ENCODE measurements at regions not wholly inside any gene's neighbourhood (a gene's known extent, or its start where the extent isn't known, plus 50 kb on each side); places are given as distances from the start of the nearest gene placed in this dataset.

- TF ChIP-seq, protein P1, sequence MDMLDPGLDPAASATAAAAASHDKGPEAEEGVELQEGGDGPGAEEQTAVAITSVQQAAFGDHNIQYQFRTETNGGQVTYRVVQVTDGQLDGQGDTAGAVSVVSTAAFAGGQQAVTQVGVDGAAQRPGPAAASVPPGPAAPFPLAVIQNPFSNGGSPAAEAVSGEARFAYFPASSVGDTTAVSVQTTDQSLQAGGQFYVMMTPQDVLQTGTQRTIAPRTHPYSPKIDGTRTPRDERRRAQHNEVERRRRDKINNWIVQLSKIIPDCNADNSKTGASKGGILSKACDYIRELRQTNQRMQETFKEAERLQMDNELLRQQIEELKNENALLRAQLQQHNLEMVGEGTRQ (IDR thresholded peaks at IDR 0.05; ENCODE audit: low read length) = no peak
- TF ChIP-seq SAP30 (IDR thresholded peaks at IDR 0.05; ENCODE audit: insufficient read depth, insufficient replicate concordance, low read length) = no peak
- TF ChIP-seq TAF7 (optimal IDR thresholded peaks at IDR 0.05; ENCODE audit: borderline replicate concordance, low read depth, low read length) = no peak
- no peak for TF ChIP-seq KDM4A (IDR thresholded peaks at IDR 0.05; ENCODE audit: low read depth, low read length, severe bottlenecking)
- TF ChIP-seq SP2 (IDR thresholded peaks at IDR 0.05; ENCODE audit: low read length) = no peak
- TF ChIP-seq, protein P2, sequence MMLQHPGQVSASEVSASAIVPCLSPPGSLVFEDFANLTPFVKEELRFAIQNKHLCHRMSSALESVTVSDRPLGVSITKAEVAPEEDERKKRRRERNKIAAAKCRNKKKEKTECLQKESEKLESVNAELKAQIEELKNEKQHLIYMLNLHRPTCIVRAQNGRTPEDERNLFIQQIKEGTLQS (IDR thresholded peaks at IDR 0.05; ENCODE audit: insufficient read depth, low read depth, low read length) = no peak
- TF ChIP-seq SRF (IDR thresholded peaks at IDR 0.05; ENCODE audit: low read depth, low read length) = no peak
- TF ChIP-seq RNF2 (IDR thresholded peaks at IDR 0.05; ENCODE audit: borderline replicate concordance, low read depth, low read length, missing control alignments, poor library complexity, severe bottlenecking) = no peak
- Histone ChIP-seq H2BK20ac (ENCODE audit: low read length) (no peak overlapping the region), H4K5ac (ENCODE audit: insufficient read length, low read depth, low read length) (no peak overlapping the region), H2AK5ac (ENCODE audit: low read depth, low read length) (no peak overlapping the region), H2BK120ac (replicated peaks; ENCODE audit: low read depth, low read length) (no peak overlapping the region), H3K18ac (ENCODE audit: extremely low read depth, low read length) (no peak overlapping the region), H3K9ac (replicated peaks in 1 of 4; ENCODE audit: extremely low read depth in 1 of 4, low read depth in 3 of 4, low read length in 3 of 4) (no peak overlapping the region), H3K23me2 (ENCODE audit: low read depth, low read length) (no peaks in the 10 kb centered on the region), H3K4me2 (ENCODE audit: insufficient read depth in 1 of 2, low read depth in 2 of 2, low read length in 2 of 2) (no peak overlapping the region), H3K14ac (ENCODE audit: insufficient read length) (no peak overlapping the region), H3K36me3 (ENCODE audit: control insufficient read depth in 2 of 4, insufficient read depth in 4 of 4, low read length in 3 of 4) (no peaks in the 10 kb centered on the region), H3K4me1 (replicated peaks in 1 of 4; ENCODE audit: control insufficient read depth in 3 of 4, insufficient read depth in 4 of 4, low read length in 3 of 4) (peaks cover 0 to 2% (median 1%) of the 10 kb centered on the region in 4 experiments; a peak in 1 of 7 replicates), H3K9me3 (ENCODE audit: insufficient read depth in 2 of 2, low read depth in 1 of 2, low read length in 1 of 2) (no peaks in the 10 kb centered on the region), H4K91ac (replicated peaks; ENCODE audit: insufficient read length, low read length) (no peak overlapping the region), H3K79me2 (ENCODE audit: control insufficient read depth in 1 of 2, insufficient read depth in 2 of 2, low read length in 2 of 2) (no peaks in the 10 kb centered on the region), H3K56ac (replicated peaks; ENCODE audit: insufficient read length, low read depth, low read length) (no peak overlapping the region), H2AFZ (ENCODE audit: low read length) (no peak overlapping the region), H3K4ac (replicated peaks; ENCODE audit: insufficient read length, low read depth, low read length) (no peak overlapping the region), H4K8ac (ENCODE audit: extremely low read depth, insufficient read depth, low read length) (no peak overlapping the region), H3K27ac (ENCODE audit: low read depth, low read length) (no peak overlapping the region), H2BK5ac (ENCODE audit: low read depth, low read length) (no peak overlapping the region), H3K23ac (ENCODE audit: insufficient read length) (no peak overlapping the region), H3K4me3 (ENCODE audit: extremely low read depth in 1 of 4, insufficient read depth in 2 of 4, low read depth in 3 of 4, low read length in 4 of 4) (no peak overlapping the region), H2BK12ac (ENCODE audit: low read depth, low read length) (no peak overlapping the region), H3K79me1 (ENCODE audit: low read depth, low read length) (no peaks in the 10 kb centered on the region), H4K20me1 (replicated peaks in 1 of 2; ENCODE audit: control insufficient read depth in 1 of 2, insufficient read depth in 2 of 2, low read length in 2 of 2) (no peaks in the 10 kb centered on the region), H3K27me3 (replicated peaks in 1 of 4; ENCODE audit: control insufficient read depth in 3 of 4, extremely low read depth in 1 of 4, insufficient read depth in 3 of 4, low read length in 3 of 4) (no peaks in the 10 kb centered on the region), H2BK15ac (ENCODE audit: low read length) (no peak overlapping the region)
- 96% methylated on average over 5 of the region's 5 CpGs; no CpG with 5 or more reads in 1 of the 2 experiments for WGBS, 2 experiments (ENCODE audit: extremely low coverage in 1 of 2, insufficient coverage in 1 of 2, insufficient read length in 1 of 2, insufficient replicate concordance in 2 of 2, low coverage in 1 of 2, low lambda C conversion rate in 2 of 2, missing lambda C conversion rate in 1 of 2)
- POLR2A ChIA-PET (ENCODE audit: partially characterized antibody) = no interaction called here
- FAIRE-seq (no peak), DNase-seq (ENCODE audit: low read depth in 1 of 2, low spot score in 2 of 2) (no peak)
- CTCF ChIA-PET (ENCODE audit: partially characterized antibody) = no interaction called here
Observed at GRCh38 chr5:84817953-84818352, 433.3 kb upstream of the EDIL3 start.

All from H1 (cell line).